ENCODE measurements at regions not wholly inside any gene's neighbourhood (a gene's known extent, or its start where the extent isn't known, plus 50 kb on each side); places are given as distances from the start of the nearest gene placed in this dataset.

- no peak overlapping the region for H3K27ac ChIP-seq (ENCODE audit: extremely low read depth, low read depth, low read length)
- ChIA-PET POLR2A (no interaction called here), CTCF (ENCODE audit: low intra/inter-chr PET ratio) (no interaction called here)
- no TSS peak for BruUV-seq (replicated peaks)
- no peaks in the 10 kb centered on the region for H3K36me3 ChIP-seq (ENCODE audit: control insufficient read depth, insufficient read depth, low read length)
- no peak for FAIRE-seq
- no peak for TF ChIP-seq HDAC1 (IDR thresholded peaks at IDR 0.05)
- TF ChIP-seq ADNP (tag; IDR thresholded peaks at IDR 0.05), result no peak
- TF ChIP-seq KLF6 (CRISPR knock-in tag; IDR thresholded peaks at IDR 0.05; ENCODE audit: borderline replicate concordance), result no peak
- TF ChIP-seq PTRF (tag; IDR thresholded peaks at IDR 0.05), result no peak
- no peaks in the 10 kb centered on the region for H4K20me1 ChIP-seq (replicated peaks; ENCODE audit: control insufficient read depth, insufficient read depth, low read length)
- no peak overlapping the region for H3K4me3 ChIP-seq
- no peaks in the 10 kb centered on the region for H3K9me1 ChIP-seq (ENCODE audit: control insufficient read depth, insufficient read depth, low read length)
- H3K27me3 ChIP-seq (ENCODE audit: control insufficient read depth in 2 of 2, insufficient read depth in 2 of 2, low read length in 2 of 2), result no peaks in the 10 kb centered on the region
- H3K79me2 ChIP-seq (ENCODE audit: control insufficient read depth, insufficient read depth, low read length), result no peaks in the 10 kb centered on the region
- intact Hi-C loops (cut with micrococcal nuclease), result loop anchor here (5.0 kb wide), 1 partner anchor 511 kb away; no protein-coding TSS in a partner anchor
- no peak overlapping the region for H3K9ac ChIP-seq (ENCODE audit: insufficient read depth in 1 of 2, low read depth in 2 of 2, low read length in 2 of 2)
- in situ Hi-C loops (cut with MboI), result no loop called here
- H3K4me1 ChIP-seq (replicated peaks in 1 of 2; ENCODE audit: control insufficient read depth in 2 of 2, insufficient read depth in 2 of 2, low read length in 2 of 2), result no peaks in the 10 kb centered on the region
- no peak for DNase-seq (ENCODE audit: extremely low read depth in 1 of 4, low spot score in 3 of 4)
- H2AFZ ChIP-seq (ENCODE audit: low read depth, low read length), result no peak overlapping the region
- 0% methylated on average over 1 of the region's 1 CpG for WGBS (ENCODE audit: insufficient coverage, low coverage, missing lambda C conversion rate)
- no peaks in the 10 kb centered on the region for H3K9me3 ChIP-seq (replicated peaks; ENCODE audit: control insufficient read depth, insufficient read depth, low read depth, low read length)
- no peak for ATAC-seq
- no peak overlapping the region for H3K4me2 ChIP-seq (ENCODE audit: insufficient read depth, low read length)
Observed at GRCh38 chr12:100743060-100743459, 51.5 kb upstream of the ANO4 start.

Data from K562 (cell line).